Smooth muscle cell (in vitro differentiated cells): ENCODE measurements at regions not wholly inside any gene's neighbourhood (a gene's known extent, or its start where the extent isn't known, plus 50 kb on each side); places are given as distances from the start of the nearest gene placed in this dataset.

Experiments
- DNase-seq: peaks from one replicate; lab custom pipeline; 2025; ENCODE audit not compliant: unreplicated experiment; lab: John Stamatoyannopoulos, UW
- H2AFZ ChIP-seq: fragments of 200-600 bp; sonication (generic); 2 replicates; pipeline ENCODE4 v1.6.0; 2016; ENCODE audit warnings: antibody characterized with exemption, low read depth, mild to moderate bottlenecking
- H3F3A ChIP-seq: fragments of 200-600 bp; sonication (generic); 2 replicates; pipeline ENCODE4 v1.6.0; 2017; ENCODE audit warnings: antibody characterized with exemption, low read depth
- H3K27ac ChIP-seq: fragments of 200-600 bp; sonication (generic); 2 replicates; pipeline ENCODE4 v1.5.1; 2016; ENCODE audit warnings: low read depth, mild to moderate bottlenecking
- H3K27me3 ChIP-seq: fragments of 200-600 bp; sonication (generic); 2 replicates; pipeline ENCODE4 v1.6.1; 2016; ENCODE audit warnings: low read depth, mild to moderate bottlenecking
- H3K36me3 ChIP-seq: fragments of 200-600 bp; sonication (generic); 2 replicates; pipeline ENCODE4 v1.5.1; 2016; ENCODE audit warnings: low read depth
- H3K4me1 ChIP-seq: fragments of 200-600 bp; sonication (generic); 2 replicates; pipeline ENCODE4 v1.5.1; 2016; ENCODE audit warnings: low read depth
- H3K4me2 ChIP-seq: fragments of 200-600 bp; sonication (generic); 2 replicates; pipeline ENCODE4 v1.6.0; 2016; ENCODE audit warnings: mild to moderate bottlenecking
- H3K4me3 ChIP-seq: fragments of 200-600 bp; sonication (generic); 2 replicates; pipeline ENCODE4 v1.5.1; 2016; ENCODE audit warnings: mild to moderate bottlenecking
- H3K79me2 ChIP-seq: fragments of 200-600 bp; sonication (generic); 2 replicates; pipeline ENCODE4 v1.6.0; 2016; ENCODE audit warnings: low read depth, mild to moderate bottlenecking
- H3K9ac ChIP-seq: fragments of 200-600 bp; sonication (generic); 2 replicates; pipeline ENCODE4 v1.6.0; 2016; ENCODE audit warnings: low read depth
- H3K9me3 ChIP-seq: fragments of 200-600 bp; sonication (generic); replicated peaks from 2 replicates; pipeline ENCODE4 v1.5.1; 2016; ENCODE audit warnings: low read depth
- H4K20me1 ChIP-seq: fragments of 200-600 bp; sonication (generic); 2 replicates; pipeline ENCODE4 v1.6.0; 2016; ENCODE audit warnings: low read depth
- WGBS: methylation state at CpG from one replicate; pipeline ENCODE4 v1.1.7; 2016; ENCODE audit warnings: low lambda C conversion rate; 5-methylcytosine and 5-hydroxymethylcytosine counted together
- TF ChIP-seq, protein P1 (sequence below): fragments of 200-600 bp; sonication (generic); IDR thresholded peaks from 2 replicates; pipeline ENCODE4 v1.5.1; 2017; ENCODE audit warnings: borderline replicate concordance, mild to moderate bottlenecking, antibody characterized with exemption; ENCODE audit not compliant: insufficient read depth, poor library complexity, severe bottlenecking

DNA sequence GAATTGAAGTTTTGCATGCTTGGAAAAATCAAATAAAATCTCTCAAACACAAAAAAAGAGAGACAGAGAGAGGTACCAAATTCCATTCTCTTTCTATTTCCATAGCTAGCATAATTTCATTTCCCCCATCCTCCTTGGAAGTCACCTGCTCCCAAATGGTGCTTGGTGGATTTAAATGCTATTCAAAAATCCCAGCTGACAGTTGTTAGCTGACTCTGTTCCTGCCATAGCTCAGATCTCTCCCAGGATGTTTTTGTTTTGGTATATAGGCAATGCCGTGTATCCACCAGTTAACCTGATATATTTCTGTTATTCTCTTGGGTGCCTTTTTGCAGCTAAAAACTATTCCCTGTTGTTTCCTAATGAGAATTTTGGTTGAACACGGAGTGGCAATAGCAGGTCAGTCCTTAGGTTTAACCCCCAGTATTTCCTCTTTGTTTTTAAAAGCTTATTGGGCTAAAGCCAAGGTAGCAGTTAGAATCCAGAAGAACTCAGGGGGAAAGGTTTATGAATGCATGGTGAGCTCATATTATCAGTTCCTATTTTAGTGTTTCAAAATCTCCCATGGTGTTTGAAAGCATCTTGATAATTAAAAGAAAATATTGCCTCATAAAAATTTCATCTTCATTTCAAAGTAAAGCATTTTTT is 240.0 kb upstream of the GBE1 start:
- TF ChIP-seq, protein P1, sequence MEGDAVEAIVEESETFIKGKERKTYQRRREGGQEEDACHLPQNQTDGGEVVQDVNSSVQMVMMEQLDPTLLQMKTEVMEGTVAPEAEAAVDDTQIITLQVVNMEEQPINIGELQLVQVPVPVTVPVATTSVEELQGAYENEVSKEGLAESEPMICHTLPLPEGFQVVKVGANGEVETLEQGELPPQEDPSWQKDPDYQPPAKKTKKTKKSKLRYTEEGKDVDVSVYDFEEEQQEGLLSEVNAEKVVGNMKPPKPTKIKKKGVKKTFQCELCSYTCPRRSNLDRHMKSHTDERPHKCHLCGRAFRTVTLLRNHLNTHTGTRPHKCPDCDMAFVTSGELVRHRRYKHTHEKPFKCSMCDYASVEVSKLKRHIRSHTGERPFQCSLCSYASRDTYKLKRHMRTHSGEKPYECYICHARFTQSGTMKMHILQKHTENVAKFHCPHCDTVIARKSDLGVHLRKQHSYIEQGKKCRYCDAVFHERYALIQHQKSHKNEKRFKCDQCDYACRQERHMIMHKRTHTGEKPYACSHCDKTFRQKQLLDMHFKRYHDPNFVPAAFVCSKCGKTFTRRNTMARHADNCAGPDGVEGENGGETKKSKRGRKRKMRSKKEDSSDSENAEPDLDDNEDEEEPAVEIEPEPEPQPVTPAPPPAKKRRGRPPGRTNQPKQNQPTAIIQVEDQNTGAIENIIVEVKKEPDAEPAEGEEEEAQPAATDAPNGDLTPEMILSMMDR: no peak
- 90% methylated on average over 2 of the region's 2 CpGs for WGBS
- H3F3A ChIP-seq: no peaks in the 10 kb centered on the region

GRCh38 chr3:82000773-82001172 is 239.3 kb upstream of the GBE1 start:
- TF ChIP-seq, protein P1: no peak
- no peaks in the 10 kb centered on the region for H3K27me3 ChIP-seq
- no peaks in the 10 kb centered on the region for H3K79me2 ChIP-seq
- no peak overlapping the region for H3K27ac ChIP-seq
- H4K20me1 ChIP-seq: no peaks in the 10 kb centered on the region
- H3K4me1 ChIP-seq: peaks cover 19% of the 10 kb centered on the region
- H3K9ac ChIP-seq: no peak overlapping the region
- DNase-seq: no peak
- no peaks in the 10 kb centered on the region for H3K9me3 ChIP-seq
- H3K36me3 ChIP-seq: no peaks in the 10 kb centered on the region
- WGBS: 81% methylated on average over 1 of the region's 1 CpG
- no peak overlapping the region for H3K4me2 ChIP-seq
- H3F3A ChIP-seq: no peaks in the 10 kb centered on the region
- peak overlapping the region; percentile 27 for H2AFZ ChIP-seq
- no peak overlapping the region for H3K4me3 ChIP-seq

More for the DNA sequence above, 240.0 kb upstream of the GBE1 start:
- Histone ChIP-seq H3K4me2 (no peak overlapping the region), H3K4me1 (peaks cover 19% of the 10 kb centered on the region), H3K27me3 (no peaks in the 10 kb centered on the region), H3K36me3 (no peaks in the 10 kb centered on the region), H3K4me3 (no peak overlapping the region), H3K27ac (no peak overlapping the region), H4K20me1 (no peaks in the 10 kb centered on the region), H3K79me2 (no peaks in the 10 kb centered on the region), H2AFZ (peak overlapping the region; percentile 27), H3K9ac (no peak overlapping the region), H3K9me3 (no peaks in the 10 kb centered on the region)
- DNase-seq: no peak

GRCh38 chr3:82000350-82000749 is 238.9 kb upstream of the GBE1 start:
- Histone ChIP-seq H2AFZ (no peak overlapping the region), H3K4me3 (no peak overlapping the region), H3K27me3 (no peaks in the 10 kb centered on the region), H3K9ac (no peak overlapping the region), H3K4me1 (peaks cover 15% of the 10 kb centered on the region), H3F3A (no peaks in the 10 kb centered on the region), H4K20me1 (no peaks in the 10 kb centered on the region), H3K27ac (no peak overlapping the region), H3K36me3 (no peaks in the 10 kb centered on the region), H3K79me2 (no peaks in the 10 kb centered on the region), H3K9me3 (no peaks in the 10 kb centered on the region), H3K4me2 (no peak overlapping the region)
- DNase-seq: no peak
- 97% methylated on average over 1 of the region's 1 CpG for WGBS
- TF ChIP-seq, protein P1: no peak

DNA sequence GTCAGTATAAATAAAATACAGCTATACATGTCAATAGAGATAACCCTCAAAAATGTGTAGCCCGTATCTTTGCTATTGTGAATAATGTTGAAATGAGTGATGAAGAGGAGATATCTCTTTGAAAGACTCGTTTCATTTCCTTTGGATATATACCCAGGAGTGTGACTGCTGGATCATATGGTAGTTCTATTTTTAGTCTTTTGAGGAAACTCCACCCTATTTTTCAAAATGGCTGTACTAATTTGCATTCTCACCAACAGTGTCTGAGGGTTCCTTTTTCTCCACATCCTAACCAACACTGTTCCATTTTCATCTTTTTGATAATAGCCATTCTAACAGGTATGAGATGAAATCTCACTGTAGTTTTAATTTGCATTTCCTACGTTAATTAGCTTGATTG is 237.5 kb upstream of the GBE1 start:
- no peaks in the 10 kb centered on the region for H3K36me3 ChIP-seq
- no peaks in the 10 kb centered on the region for H3K9me3 ChIP-seq
- no peak overlapping the region for H3K27ac ChIP-seq
- no peaks in the 10 kb centered on the region for H3K79me2 ChIP-seq
- peaks cover 12% of the 10 kb centered on the region for H3K4me1 ChIP-seq
- H3K4me2 ChIP-seq: no peak overlapping the region
- no peaks in the 10 kb centered on the region for H3F3A ChIP-seq
- TF ChIP-seq, protein P1: no peak
- no peak for DNase-seq
- no peaks in the 10 kb centered on the region for H3K27me3 ChIP-seq
- no peaks in the 10 kb centered on the region for H4K20me1 ChIP-seq
- WGBS: 84% methylated on average over 3 of the region's 3 CpGs
- H3K4me3 ChIP-seq: no peak overlapping the region
- H3K9ac ChIP-seq: no peak overlapping the region
- no peak overlapping the region for H2AFZ ChIP-seq
